GM12878 (cell line): ENCODE measurements at regions not wholly inside any gene's neighbourhood (a gene's known extent, or its start where the extent isn't known, plus 50 kb on each side); places are given as distances from the start of the nearest gene placed in this dataset.
A peak's percentile ranks its signal among the peaks of the same experiment; 100 is the strongest.
"Not testable (repeated sequence)": the region's sequence is repeated elsewhere in the genome, so short reads cannot be mapped to it uniquely, and the experiment has no call there.

ENCODE experiments used
- ATAC-seq: fragments of 200-7000 bp; cut with Tn5 transposase; 3 replicates; pipeline ENCODE4 v1.9.1; 2020; ENCODE audit warnings: mild to moderate bottlenecking, moderate library complexity
- BruUV-seq: library from RNA; stranded (reverse); fragments of 400-500 nt; replicated peaks from 2 replicates; lab custom pipeline; 2021; lab: Mats Ljungman, UMichigan
- CTCF ChIA-PET: fragments of 300-600 bp; sonication (Branson Sonifier 250); formaldehyde crosslinking; extraction: SDS; loops from one replicate; lab custom pipeline; 2021; ENCODE audit warnings: inconsistent platforms; lab: Yijun Ruan, JAX
- POLR2A ChIA-PET: fragments of 350-600 bp; formaldehyde crosslinking; extraction: SDS; loops from one replicate; lab custom pipeline; 2021; ENCODE audit warnings: inconsistent platforms; lab: Charles Lee
- RAD21 ChIA-PET: fragments of 300-600 bp; sonication (Branson Sonifier 250); formaldehyde crosslinking; loops from one replicate; lab custom pipeline; 2023; ENCODE audit warnings: antibody characterized with exemption; ENCODE audit not compliant: unreplicated experiment; lab: Charles Lee
- SMC1A ChIA-PET: fragments of 300-600 bp; sonication (Branson Sonifier 250); formaldehyde crosslinking; loops from one replicate; lab custom pipeline; 2023; ENCODE audit not compliant: unreplicated experiment, uncharacterized antibody; lab: Charles Lee
- DNase-seq: peaks from one replicate; pipeline ENCODE4 v3.0.0-alpha.2; 2011; ENCODE audit warnings: low read depth, low spot score
- FAIRE-seq: peaks from 3 replicates; lab custom pipeline; 2011; peaks lifted over from hg19 to GRCh38; lab: Jason Lieb, UNC
- H2AFZ ChIP-seq: 2 replicates; pipeline ENCODE4 v1.6.0; 2011; ENCODE audit warnings: low read depth, low read length, control low read depth; ENCODE audit not compliant: control insufficient read depth
- H3K27ac ChIP-seq: 2 replicates; pipeline ENCODE4 v1.5.1; 2011; ENCODE audit warnings: control low read depth; ENCODE audit not compliant: control insufficient read depth, insufficient read depth
- H3K27me3 ChIP-seq, 2 experiments: replicated peaks in 1 of 2; 2 replicates each; pipeline versions ENCODE4 v1.6.0 to v1.6.1; 2011; ENCODE audit warnings: low read length in 1 of 2; ENCODE audit not compliant: control insufficient read depth in 2 of 2, insufficient read depth in 2 of 2
- H3K36me3 ChIP-seq, 2 experiments: 2 replicates each; pipeline ENCODE4 v1.5.1; 2011; ENCODE audit warnings: low read length in 1 of 2; ENCODE audit not compliant: control insufficient read depth in 2 of 2, insufficient read depth in 2 of 2
- H3K4me1 ChIP-seq: 2 replicates; pipeline ENCODE4 v1.6.1; 2011; ENCODE audit warnings: mild to moderate bottlenecking, low read length, moderate library complexity, mixed read lengths; ENCODE audit not compliant: control insufficient read depth, insufficient read depth
- H3K4me2 ChIP-seq: 2 replicates; pipeline ENCODE4 v1.6.0; 2011; ENCODE audit warnings: control low read depth; ENCODE audit not compliant: control insufficient read depth, insufficient read depth
- H3K4me3 ChIP-seq: fragments of 200-600 bp; sonication (generic); 2 replicates; pipeline ENCODE4 v1.5.1; 2016
- H3K79me2 ChIP-seq: 2 replicates; pipeline ENCODE4 v1.6.0; 2011; ENCODE audit warnings: low read length; ENCODE audit not compliant: control insufficient read depth, insufficient read depth
- H3K9ac ChIP-seq: 2 replicates; pipeline ENCODE4 v1.8.0; 2011; ENCODE audit warnings: low read length, control low read depth, mixed read lengths; ENCODE audit not compliant: control insufficient read depth, insufficient read depth
- H3K9me3 ChIP-seq: replicated peaks from 3 replicates; pipeline ENCODE4 v1.5.1; 2011; ENCODE audit warnings: mild to moderate bottlenecking, low read length; ENCODE audit not compliant: control insufficient read depth, insufficient read depth
- H4K20me1 ChIP-seq: 2 replicates; pipeline ENCODE4 v1.6.0; 2011; ENCODE audit not compliant: control insufficient read depth, insufficient read depth
- CEBPB ChIP-seq, 2 experiments: fragments of 150-350 bp in 1 of 2; IDR thresholded peaks; 2 replicates each; pipeline ENCODE4 v1.6.1; 2012 to 2014; ENCODE audit warnings: low read depth in 2 of 2, low read length in 2 of 2, borderline replicate concordance in 1 of 2, inconsistent platforms in 1 of 2
- CREB1 ChIP-seq: IDR thresholded peaks from 2 replicates; pipeline ENCODE4 v1.6.1; 2012; ENCODE audit warnings: low read depth, mild to moderate bottlenecking, inconsistent platforms
- EZH2 ChIP-seq: IDR thresholded peaks from 2 replicates; pipeline ENCODE4 v1.6.1; 2012; ENCODE audit warnings: low read depth, mild to moderate bottlenecking, control low read depth, inconsistent platforms, low read length, borderline replicate concordance; ENCODE audit not compliant: control insufficient read depth
- IKZF2 ChIP-seq, 2 experiments: fragments of 450-650 bp; IDR thresholded peaks; 2 replicates each; pipeline ENCODE4 v1.6.1; 2017; ENCODE audit warnings: mild to moderate bottlenecking in 2 of 2, moderate library complexity in 2 of 2
- SMAD1 ChIP-seq: fragments of 450-650 bp; IDR thresholded peaks from 2 replicates; pipeline ENCODE4 v1.6.1; 2018; ENCODE audit warnings: mild to moderate bottlenecking, low read depth; ENCODE audit not compliant: partially characterized antibody
- SP1 ChIP-seq: IDR thresholded peaks from one replicate; pipeline ENCODE4 v1.6.1; 2011; ENCODE audit warnings: low read depth, low read length
- TCF7 ChIP-seq: IDR thresholded peaks from 2 replicates; pipeline ENCODE4 v1.6.1; 2014; ENCODE audit warnings: antibody characterized with exemption, borderline replicate concordance
- WGBS: methylation state at CpG from one replicate; pipeline ENCODE4 v1.1.6; 2016; ENCODE audit warnings: low lambda C conversion rate; ENCODE audit not compliant: insufficient replicate concordance, insufficient coverage; ENCODE audit errors: missing lambda C conversion rate; 5-methylcytosine and 5-hydroxymethylcytosine counted together
- in situ Hi-C: fragments of 300-500 bp; cut with MboI; formaldehyde crosslinking; loops from 9 replicates; pipeline ENCODE4 v1.14.3; 2018; ENCODE audit warnings: mixed read lengths
- intact Hi-C: fragments of 100-400 bp; cut with micrococcal nuclease; formaldehyde crosslinking; loops from one replicate; pipeline ENCODE4 v1.14.2; 2022; ENCODE audit not compliant: unreplicated experiment
- TF ChIP-seq, protein P1 (sequence below): fragments of 450-650 bp; IDR thresholded peaks from 2 replicates; pipeline ENCODE4 v1.6.1; 2017; ENCODE audit warnings: low read depth, mild to moderate bottlenecking, moderate library complexity
- TF ChIP-seq, protein P2 (sequence below): fragments of 150-350 bp; IDR thresholded peaks from 2 replicates; pipeline ENCODE4 v1.6.1; 2016; ENCODE audit warnings: low read depth, low read length
- TF ChIP-seq, protein P3 (sequence below): fragments of 450-650 bp; IDR thresholded peaks from 2 replicates; pipeline ENCODE4 v1.6.1; 2016; ENCODE audit warnings: mild to moderate bottlenecking

DNA sequence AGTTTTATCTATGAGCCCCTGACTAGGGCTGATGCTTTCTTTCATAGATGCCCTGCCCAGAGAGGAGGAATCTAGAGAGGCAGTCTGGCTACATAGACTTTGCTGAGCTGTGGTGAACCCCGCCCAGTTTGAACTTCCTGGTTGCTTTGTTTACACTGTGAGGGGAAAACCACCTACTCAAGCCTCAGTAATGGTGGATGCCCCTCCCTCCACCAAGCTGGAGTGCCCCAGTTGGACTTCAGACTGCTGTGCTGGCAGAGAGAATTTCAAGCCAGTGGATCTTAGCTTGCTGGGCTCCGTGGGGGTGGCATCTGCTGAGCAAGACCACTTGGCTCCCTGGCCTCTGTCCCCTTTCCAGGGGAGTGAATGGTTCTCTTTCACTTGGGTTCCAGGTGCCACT is 792.3 kb upstream of the MANEA start:
- H3K27me3 ChIP-seq, H3K4me2 ChIP-seq, DNase-seq, in situ Hi-C loops, H3K9me3 ChIP-seq, H3K9ac ChIP-seq, H3K4me3 ChIP-seq: not testable (repeated sequence)
- H2AFZ ChIP-seq: peak overlapping the region; percentile 7; the same call in 1 of the 2 replicates
- SMC1A ChIA-PET: interaction anchor here (1.0 kb wide), 1 partner anchor 12 kb away, joined by 3 read pairs; no protein-coding TSS in a partner anchor
- RAD21 ChIA-PET: interaction anchor here (1.1 kb wide), 1 partner anchor 33 kb away, joined by 3 read pairs; no protein-coding TSS in a partner anchor
- TF ChIP-seq, protein P1, sequence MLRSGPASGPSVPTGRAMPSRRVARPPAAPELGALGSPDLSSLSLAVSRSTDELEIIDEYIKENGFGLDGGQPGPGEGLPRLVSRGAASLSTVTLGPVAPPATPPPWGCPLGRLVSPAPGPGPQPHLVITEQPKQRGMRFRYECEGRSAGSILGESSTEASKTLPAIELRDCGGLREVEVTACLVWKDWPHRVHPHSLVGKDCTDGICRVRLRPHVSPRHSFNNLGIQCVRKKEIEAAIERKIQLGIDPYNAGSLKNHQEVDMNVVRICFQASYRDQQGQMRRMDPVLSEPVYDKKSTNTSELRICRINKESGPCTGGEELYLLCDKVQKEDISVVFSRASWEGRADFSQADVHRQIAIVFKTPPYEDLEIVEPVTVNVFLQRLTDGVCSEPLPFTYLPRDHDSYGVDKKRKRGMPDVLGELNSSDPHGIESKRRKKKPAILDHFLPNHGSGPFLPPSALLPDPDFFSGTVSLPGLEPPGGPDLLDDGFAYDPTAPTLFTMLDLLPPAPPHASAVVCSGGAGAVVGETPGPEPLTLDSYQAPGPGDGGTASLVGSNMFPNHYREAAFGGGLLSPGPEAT: 0 out of 2 replicates have a peak, but pooled peaks have one; percentile 22
- TF ChIP-seq, all 136 proteins: peak for 1; not testable (repeated sequence) for 135
- H3K79me2 ChIP-seq, H4K20me1 ChIP-seq, intact Hi-C loops, H3K4me1 ChIP-seq, BruUV-seq, H3K36me3 ChIP-seq, FAIRE-seq, H3K27ac ChIP-seq, CTCF ChIA-PET: not testable (repeated sequence)
- 0% methylated on average over 2 of the region's 2 CpGs for WGBS
- ATAC-seq: peak; percentile 95
- POLR2A ChIA-PET: interaction anchor here (0.6 kb wide), 1 partner anchor 1175 kb away, joined by 3 read pairs; no protein-coding TSS in a partner anchor

DNA sequence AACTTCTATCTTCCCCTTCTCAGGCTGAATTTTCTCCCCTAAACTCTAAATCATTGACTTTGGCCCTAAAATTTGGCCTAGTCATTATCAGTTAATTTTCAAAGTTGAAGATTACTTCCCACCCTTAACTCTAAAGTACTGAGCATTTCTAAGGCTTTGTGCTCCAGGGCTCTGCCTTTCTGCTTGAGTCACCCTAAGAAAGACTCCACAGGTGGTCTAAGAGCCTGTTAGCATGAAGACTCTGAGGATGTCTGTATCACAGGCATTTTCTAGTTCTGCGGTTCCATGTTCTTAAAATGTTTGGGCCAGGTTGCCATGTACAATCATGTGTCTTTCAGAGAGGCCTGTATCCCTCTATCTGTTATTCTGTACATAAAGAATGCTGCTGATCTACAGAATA is 808.1 kb upstream of the MANEA start:
- Histone ChIP-seq H3K4me2 (no peak overlapping the region), H3K27ac (no peak overlapping the region), H2AFZ (no peak overlapping the region), H4K20me1 (no peaks in the 10 kb centered on the region), H3K36me3 (no peaks in the 10 kb centered on the region), H3K9me3 (no peaks in the 10 kb centered on the region), H3K4me1 (no peaks in the 10 kb centered on the region), H3K9ac (no peak overlapping the region), H3K79me2 (no peaks in the 10 kb centered on the region), H3K27me3 (no peaks in the 10 kb centered on the region), H3K4me3 (no peak overlapping the region)
- POLR2A ChIA-PET: no interaction called here
- intact Hi-C loops (no loop called here), in situ Hi-C loops (no loop called here)
- ATAC-seq: no peak
- no peak for DNase-seq
- no TSS peak for BruUV-seq
- WGBS: 0% methylated on average over 1 of the region's 1 CpG
- CTCF ChIA-PET: no interaction called here
- SMC1A ChIA-PET: interaction anchor here (0.7 kb wide), 1 partner anchor 44 kb away, joined by 3 read pairs; no protein-coding TSS in a partner anchor
- FAIRE-seq: no peak
- RAD21 ChIA-PET: no interaction called here
- no peak for TF ChIP-seq CREB1
- no peak for TF ChIP-seq IKZF2 (IDR thresholded peaks at IDR 0.05)
- TF ChIP-seq, protein P2, sequence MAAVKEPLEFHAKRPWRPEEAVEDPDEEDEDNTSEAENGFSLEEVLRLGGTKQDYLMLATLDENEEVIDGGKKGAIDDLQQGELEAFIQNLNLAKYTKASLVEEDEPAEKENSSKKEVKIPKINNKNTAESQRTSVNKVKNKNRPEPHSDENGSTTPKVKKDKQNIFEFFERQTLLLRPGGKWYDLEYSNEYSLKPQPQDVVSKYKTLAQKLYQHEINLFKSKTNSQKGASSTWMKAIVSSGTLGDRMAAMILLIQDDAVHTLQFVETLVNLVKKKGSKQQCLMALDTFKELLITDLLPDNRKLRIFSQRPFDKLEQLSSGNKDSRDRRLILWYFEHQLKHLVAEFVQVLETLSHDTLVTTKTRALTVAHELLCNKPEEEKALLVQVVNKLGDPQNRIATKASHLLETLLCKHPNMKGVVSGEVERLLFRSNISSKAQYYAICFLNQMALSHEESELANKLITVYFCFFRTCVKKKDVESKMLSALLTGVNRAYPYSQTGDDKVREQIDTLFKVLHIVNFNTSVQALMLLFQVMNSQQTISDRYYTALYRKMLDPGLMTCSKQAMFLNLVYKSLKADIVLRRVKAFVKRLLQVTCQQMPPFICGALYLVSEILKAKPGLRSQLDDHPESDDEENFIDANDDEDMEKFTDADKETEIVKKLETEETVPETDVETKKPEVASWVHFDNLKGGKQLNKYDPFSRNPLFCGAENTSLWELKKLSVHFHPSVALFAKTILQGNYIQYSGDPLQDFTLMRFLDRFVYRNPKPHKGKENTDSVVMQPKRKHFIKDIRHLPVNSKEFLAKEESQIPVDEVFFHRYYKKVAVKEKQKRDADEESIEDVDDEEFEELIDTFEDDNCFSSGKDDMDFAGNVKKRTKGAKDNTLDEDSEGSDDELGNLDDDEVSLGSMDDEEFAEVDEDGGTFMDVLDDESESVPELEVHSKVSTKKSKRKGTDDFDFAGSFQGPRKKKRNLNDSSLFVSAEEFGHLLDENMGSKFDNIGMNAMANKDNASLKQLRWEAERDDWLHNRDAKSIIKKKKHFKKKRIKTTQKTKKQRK: no peak
- no peak for TF ChIP-seq TCF7
- no peak for TF ChIP-seq CEBPB (IDR thresholded peaks at IDR 0.05; ENCODE audit: borderline replicate concordance in 1 of 2, low read depth in 2 of 2, low read length in 2 of 2)
- TF ChIP-seq SP1: no peak
- TF ChIP-seq, protein P3, sequence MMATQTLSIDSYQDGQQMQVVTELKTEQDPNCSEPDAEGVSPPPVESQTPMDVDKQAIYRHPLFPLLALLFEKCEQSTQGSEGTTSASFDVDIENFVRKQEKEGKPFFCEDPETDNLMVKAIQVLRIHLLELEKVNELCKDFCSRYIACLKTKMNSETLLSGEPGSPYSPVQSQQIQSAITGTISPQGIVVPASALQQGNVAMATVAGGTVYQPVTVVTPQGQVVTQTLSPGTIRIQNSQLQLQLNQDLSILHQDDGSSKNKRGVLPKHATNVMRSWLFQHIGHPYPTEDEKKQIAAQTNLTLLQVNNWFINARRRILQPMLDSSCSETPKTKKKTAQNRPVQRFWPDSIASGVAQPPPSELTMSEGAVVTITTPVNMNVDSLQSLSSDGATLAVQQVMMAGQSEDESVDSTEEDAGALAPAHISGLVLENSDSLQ: no peak
- no peak for TF ChIP-seq EZH2
- no peak for TF ChIP-seq SMAD1
